ENCODE measurements at regions not wholly inside any gene's neighbourhood (a gene's known extent, or its start where the extent isn't known, plus 50 kb on each side); places are given as distances from the start of the nearest gene placed in this dataset.

DNA sequence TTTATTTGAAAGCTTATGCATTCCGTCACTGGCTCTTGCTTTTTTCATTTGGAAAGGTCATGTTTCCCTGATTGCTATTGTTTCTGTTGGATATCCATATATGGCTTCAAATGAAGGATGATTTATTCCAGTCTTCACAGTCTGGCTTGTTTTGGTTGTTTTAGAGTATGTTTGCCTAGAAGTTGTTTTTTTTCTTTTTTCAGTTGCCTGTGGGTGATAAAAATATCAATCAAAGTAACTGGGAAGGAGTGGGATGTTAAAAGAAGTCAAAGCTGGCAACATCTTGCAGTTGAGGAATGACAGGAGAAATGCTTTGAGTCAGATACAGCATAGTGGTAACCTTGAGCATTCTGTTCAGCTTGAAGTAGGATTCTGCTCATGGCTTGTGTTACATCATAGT lies 610.5 kb downstream of the PLOD2 start:
- TF ChIP-seq, protein P1, sequence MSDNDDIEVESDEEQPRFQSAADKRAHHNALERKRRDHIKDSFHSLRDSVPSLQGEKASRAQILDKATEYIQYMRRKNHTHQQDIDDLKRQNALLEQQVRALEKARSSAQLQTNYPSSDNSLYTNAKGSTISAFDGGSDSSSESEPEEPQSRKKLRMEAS (IDR thresholded peaks at IDR 0.05) = no peak
- TF ChIP-seq EP300 (IDR thresholded peaks at IDR 0.05; ENCODE audit: borderline replicate concordance) = no peak
- TF ChIP-seq YY1 (IDR thresholded peaks at IDR 0.05; ENCODE audit: low read depth) = no peak
